HEK293 (cell line): ENCODE measurements at regions not wholly inside any gene's neighbourhood (a gene's known extent, or its start where the extent isn't known, plus 50 kb on each side); places are given as distances from the start of the nearest gene placed in this dataset.

Source experiments
- CTCF ChIA-PET: fragments of 350-600 bp; formaldehyde crosslinking; extraction: SDS; loops from one replicate; lab custom pipeline; 2021; ENCODE audit warnings: antibody characterized with exemption; lab: Yijun Ruan, JAX
- POLR2A ChIA-PET: fragments of 300-600 bp; formaldehyde crosslinking; extraction: SDS; loops from one replicate; lab custom pipeline; 2020; ENCODE audit warnings: antibody characterized with exemption, inconsistent platforms; lab: Yijun Ruan, JAX
- H3K27ac ChIP-seq: fragments of 200-500 bp; sonication (Bioruptor generic); 2 replicates; pipeline ENCODE4 v1.5.1; 2014; ENCODE audit warnings: low read depth, low read length, control low read depth, inconsistent platforms; ENCODE audit errors: extremely low read depth
- H3K36me3 ChIP-seq, 2 experiments: fragments of 200-500 bp in 1 of 2; sonication (Bioruptor generic) in 1 of 2; 1 replicate in 1 of 2; 2 replicates in 1 of 2; pipeline ENCODE4 v1.5.1; 2014 to 2017; ENCODE audit warnings: inconsistent platforms in 2 of 2, low read length in 2 of 2; ENCODE audit not compliant: control insufficient read depth in 2 of 2, insufficient read depth in 1 of 2
- H3K4me1 ChIP-seq: fragments of 200-500 bp; sonication (Bioruptor generic); 2 replicates; pipeline ENCODE4 v1.5.1; 2014; ENCODE audit warnings: mild to moderate bottlenecking, low read length, inconsistent platforms; ENCODE audit not compliant: control insufficient read depth, insufficient read depth
- H3K4me3 ChIP-seq: 2 replicates; pipeline ENCODE4 v1.5.1; 2011; ENCODE audit warnings: low read depth, mild to moderate bottlenecking, control low read depth, low read length, moderate library complexity
- H3K9me3 ChIP-seq: fragments of 200-500 bp; sonication (Bioruptor generic); 2 replicates; pipeline ENCODE4 v1.5.1; 2014; ENCODE audit warnings: low read depth, low read length, inconsistent platforms; ENCODE audit not compliant: control insufficient read depth, insufficient read depth
- BCL11A ChIP-seq: fragments of 450-650 bp; formaldehyde crosslinking; IDR thresholded peaks from 2 replicates; pipeline ENCODE4 v1.5.1; 2016; ENCODE audit warnings: low read depth, missing biosample characterization, missing genetic modification characterization
- KLF1 ChIP-seq: fragments of 450-650 bp; formaldehyde crosslinking; IDR thresholded peaks from 2 replicates; pipeline ENCODE4 v1.5.1; 2016; ENCODE audit warnings: missing biosample characterization, missing genetic modification characterization
- OSR2 ChIP-seq: fragments of 450-650 bp; formaldehyde crosslinking; IDR thresholded peaks from 2 replicates; pipeline ENCODE4 v1.5.1; 2016; ENCODE audit warnings: missing biosample characterization, missing genetic modification characterization
- SP7 ChIP-seq: fragments of 450-650 bp; formaldehyde crosslinking; IDR thresholded peaks from 2 replicates; pipeline ENCODE4 v1.5.1; 2016; ENCODE audit warnings: missing biosample characterization, missing genetic modification characterization
- YY2 ChIP-seq: fragments of 450-650 bp; formaldehyde crosslinking; IDR thresholded peaks from 2 replicates; pipeline ENCODE4 v1.5.1; 2016; ENCODE audit warnings: missing biosample characterization, missing genetic modification characterization
- ZNF10 ChIP-seq: fragments of 450-650 bp; formaldehyde crosslinking; IDR thresholded peaks from 2 replicates; pipeline ENCODE4 v1.5.1; 2017; ENCODE audit warnings: missing biosample characterization, missing genetic modification characterization
- ZNF138 ChIP-seq: fragments of 450-650 bp; formaldehyde crosslinking; IDR thresholded peaks from 2 replicates; pipeline ENCODE4 v1.5.1; 2016; ENCODE audit warnings: missing biosample characterization, missing genetic modification characterization, borderline replicate concordance
- ZNF146 ChIP-seq: fragments of 450-650 bp; formaldehyde crosslinking; IDR thresholded peaks from 2 replicates; pipeline ENCODE4 v1.5.1; 2016; ENCODE audit warnings: missing biosample characterization, missing genetic modification characterization
- ZNF184 ChIP-seq: fragments of 450-650 bp; IDR thresholded peaks from 2 replicates; pipeline ENCODE4 v1.5.1; 2018; ENCODE audit warnings: missing biosample characterization, mild to moderate bottlenecking, missing genetic modification characterization
- ZNF211 ChIP-seq: fragments of 450-650 bp; formaldehyde crosslinking; IDR thresholded peaks from 2 replicates; pipeline ENCODE4 v1.5.1; 2016; ENCODE audit warnings: low read depth, missing biosample characterization, missing genetic modification characterization
- ZNF37A ChIP-seq: fragments of 450-650 bp; IDR thresholded peaks from 2 replicates; pipeline ENCODE4 v1.5.1; 2018; ENCODE audit warnings: missing biosample characterization, missing genetic modification characterization
- ZNF404 ChIP-seq: fragments of 450-650 bp; formaldehyde crosslinking; IDR thresholded peaks from 2 replicates; pipeline ENCODE4 v1.5.1; 2017; ENCODE audit warnings: missing biosample characterization, missing genetic modification characterization
- ZNF530 ChIP-seq: fragments of 450-650 bp; formaldehyde crosslinking; IDR thresholded peaks from 2 replicates; pipeline ENCODE4 v1.5.1; 2016; ENCODE audit warnings: low read depth, missing biosample characterization, missing genetic modification characterization
- ZNF600 ChIP-seq: fragments of 450-650 bp; formaldehyde crosslinking; IDR thresholded peaks from 2 replicates; pipeline ENCODE4 v1.5.1; 2016; ENCODE audit warnings: missing biosample characterization, missing genetic modification characterization
- ZNF624 ChIP-seq: fragments of 450-650 bp; formaldehyde crosslinking; IDR thresholded peaks from 2 replicates; pipeline ENCODE4 v1.5.1; 2017; ENCODE audit warnings: missing biosample characterization, missing genetic modification characterization
- ZNF654 ChIP-seq: fragments of 450-650 bp; formaldehyde crosslinking; IDR thresholded peaks from 2 replicates; pipeline ENCODE4 v1.5.1; 2016; ENCODE audit warnings: low read depth, missing biosample characterization, missing genetic modification characterization
- ZNF664 ChIP-seq: fragments of 450-650 bp; formaldehyde crosslinking; IDR thresholded peaks from 2 replicates; pipeline ENCODE4 v1.5.1; 2016; ENCODE audit warnings: missing biosample characterization, missing genetic modification characterization
- ZNF670 ChIP-seq: fragments of 450-650 bp; formaldehyde crosslinking; IDR thresholded peaks from 2 replicates; pipeline ENCODE4 v1.5.1; 2016; ENCODE audit warnings: missing biosample characterization, missing genetic modification characterization, low read depth
- ZNF76 ChIP-seq: fragments of 450-650 bp; formaldehyde crosslinking; IDR thresholded peaks from 2 replicates; pipeline ENCODE4; 2016; ENCODE audit warnings: low read depth, missing biosample characterization, missing genetic modification characterization, borderline replicate concordance
- TF ChIP-seq, protein P1 (sequence below): sonication (generic); formaldehyde crosslinking; IDR thresholded peaks from 2 replicates; pipeline ENCODE4 v1.8.1; 2022; ENCODE audit warnings: mild to moderate bottlenecking, moderate library complexity, missing genetic modification reagents
- TF ChIP-seq, protein P2 (sequence below): fragments of 450-650 bp; formaldehyde crosslinking; IDR thresholded peaks from 2 replicates; pipeline ENCODE4 v1.5.1; 2016; ENCODE audit warnings: missing biosample characterization, missing genetic modification characterization
- TF ChIP-seq, protein P3 (sequence below): fragments of 450-650 bp; formaldehyde crosslinking; IDR thresholded peaks from 2 replicates; pipeline ENCODE4 v1.5.1; 2016; ENCODE audit warnings: missing biosample characterization, missing genetic modification characterization
- TF ChIP-seq, protein P4 (sequence below): fragments of 450-650 bp; formaldehyde crosslinking; IDR thresholded peaks from 2 replicates; pipeline ENCODE4 v1.5.1; 2016; ENCODE audit warnings: missing biosample characterization, missing genetic modification characterization

DNA sequence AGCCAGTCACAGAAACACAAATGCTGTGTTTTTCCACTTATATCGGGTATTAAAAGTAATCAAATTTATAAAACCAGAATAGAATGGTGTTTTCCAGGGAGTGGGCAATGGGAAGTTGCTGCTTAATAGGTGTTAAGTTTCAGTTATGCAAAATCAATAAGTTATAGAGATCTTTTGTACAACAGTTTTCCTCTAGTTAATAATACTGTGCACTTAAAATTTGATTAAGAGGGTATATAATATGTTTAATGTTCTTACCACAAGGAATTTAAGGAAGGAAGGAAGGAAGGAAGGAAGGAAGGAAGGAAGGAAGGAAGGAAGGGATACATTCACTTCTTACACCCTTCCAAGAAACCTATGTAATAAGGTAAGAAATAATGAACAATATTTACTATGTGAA, 867.7 kb upstream of the CDH6 start:
- ChIA-PET CTCF (no interaction called here), POLR2A (no interaction called here)
- TF ChIP-seq, protein P1, sequence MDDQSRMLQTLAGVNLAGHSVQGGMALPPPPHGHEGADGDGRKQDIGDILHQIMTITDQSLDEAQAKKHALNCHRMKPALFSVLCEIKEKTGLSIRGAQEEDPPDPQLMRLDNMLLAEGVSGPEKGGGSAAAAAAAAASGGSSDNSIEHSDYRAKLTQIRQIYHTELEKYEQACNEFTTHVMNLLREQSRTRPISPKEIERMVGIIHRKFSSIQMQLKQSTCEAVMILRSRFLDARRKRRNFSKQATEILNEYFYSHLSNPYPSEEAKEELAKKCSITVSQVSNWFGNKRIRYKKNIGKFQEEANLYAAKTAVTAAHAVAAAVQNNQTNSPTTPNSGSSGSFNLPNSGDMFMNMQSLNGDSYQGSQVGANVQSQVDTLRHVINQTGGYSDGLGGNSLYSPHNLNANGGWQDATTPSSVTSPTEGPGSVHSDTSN (CRISPR knock-in tag), result no peak
- TF ChIP-seq, protein P2, sequence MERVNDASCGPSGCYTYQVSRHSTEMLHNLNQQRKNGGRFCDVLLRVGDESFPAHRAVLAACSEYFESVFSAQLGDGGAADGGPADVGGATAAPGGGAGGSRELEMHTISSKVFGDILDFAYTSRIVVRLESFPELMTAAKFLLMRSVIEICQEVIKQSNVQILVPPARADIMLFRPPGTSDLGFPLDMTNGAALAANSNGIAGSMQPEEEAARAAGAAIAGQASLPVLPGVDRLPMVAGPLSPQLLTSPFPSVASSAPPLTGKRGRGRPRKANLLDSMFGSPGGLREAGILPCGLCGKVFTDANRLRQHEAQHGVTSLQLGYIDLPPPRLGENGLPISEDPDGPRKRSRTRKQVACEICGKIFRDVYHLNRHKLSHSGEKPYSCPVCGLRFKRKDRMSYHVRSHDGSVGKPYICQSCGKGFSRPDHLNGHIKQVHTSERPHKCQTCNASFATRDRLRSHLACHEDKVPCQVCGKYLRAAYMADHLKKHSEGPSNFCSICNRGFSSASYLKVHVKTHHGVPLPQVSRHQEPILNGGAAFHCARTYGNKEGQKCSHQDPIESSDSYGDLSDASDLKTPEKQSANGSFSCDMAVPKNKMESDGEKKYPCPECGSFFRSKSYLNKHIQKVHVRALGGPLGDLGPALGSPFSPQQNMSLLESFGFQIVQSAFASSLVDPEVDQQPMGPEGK (tag by site-specific recombination), result no peak
- TF ChIP-seq ZNF211, result no peak
- no peak for TF ChIP-seq ZNF184
- no peak for TF ChIP-seq ZNF37A (tag by site-specific recombination)
- no peak for TF ChIP-seq ZNF138 (tag by site-specific recombination)
- no peak for TF ChIP-seq ZNF654
- TF ChIP-seq ZNF10 (tag by site-specific recombination), result no peak
- TF ChIP-seq, protein P3, sequence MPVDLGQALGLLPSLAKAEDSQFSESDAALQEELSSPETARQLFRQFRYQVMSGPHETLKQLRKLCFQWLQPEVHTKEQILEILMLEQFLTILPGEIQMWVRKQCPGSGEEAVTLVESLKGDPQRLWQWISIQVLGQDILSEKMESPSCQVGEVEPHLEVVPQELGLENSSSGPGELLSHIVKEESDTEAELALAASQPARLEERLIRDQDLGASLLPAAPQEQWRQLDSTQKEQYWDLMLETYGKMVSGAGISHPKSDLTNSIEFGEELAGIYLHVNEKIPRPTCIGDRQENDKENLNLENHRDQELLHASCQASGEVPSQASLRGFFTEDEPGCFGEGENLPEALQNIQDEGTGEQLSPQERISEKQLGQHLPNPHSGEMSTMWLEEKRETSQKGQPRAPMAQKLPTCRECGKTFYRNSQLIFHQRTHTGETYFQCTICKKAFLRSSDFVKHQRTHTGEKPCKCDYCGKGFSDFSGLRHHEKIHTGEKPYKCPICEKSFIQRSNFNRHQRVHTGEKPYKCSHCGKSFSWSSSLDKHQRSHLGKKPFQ (tag by site-specific recombination), result no peak
- no peak for TF ChIP-seq ZNF624
- Histone ChIP-seq H3K4me1 (no peaks in the 10 kb centered on the region), H3K4me3 (no peak overlapping the region), H3K27ac (no peak overlapping the region), H3K36me3 (no peaks in the 10 kb centered on the region), H3K9me3 (no peaks in the 10 kb centered on the region)

DNA sequence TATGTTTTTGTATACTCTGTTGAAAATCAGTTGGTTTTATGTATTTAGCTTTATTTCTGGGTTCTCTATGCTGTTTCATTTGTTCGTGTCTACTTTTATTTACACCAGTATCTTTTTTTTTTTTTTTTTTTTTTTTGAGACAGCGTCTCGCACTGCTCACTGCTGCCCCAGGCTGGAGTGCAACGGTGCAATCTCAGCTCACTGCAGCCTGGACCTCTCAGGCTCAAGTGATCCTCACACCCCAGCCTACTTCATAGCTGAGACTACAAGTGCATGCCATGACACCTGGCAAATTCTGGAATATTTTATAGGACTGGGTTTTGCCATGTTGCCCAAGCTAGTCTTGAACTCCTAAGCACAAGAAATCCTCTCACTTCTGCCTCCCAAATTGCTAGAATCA, 869.4 kb upstream of the CDH6 start:
- H3K4me3 ChIP-seq, result no peak overlapping the region
- H3K4me1 ChIP-seq, result no peaks in the 10 kb centered on the region
- CTCF ChIA-PET, result no interaction called here
- no peaks in the 10 kb centered on the region for H3K36me3 ChIP-seq
- H3K9me3 ChIP-seq, result no peaks in the 10 kb centered on the region
- TF ChIP-seq ZNF600 (tag by site-specific recombination) (no peak), OSR2 (tag by site-specific recombination) (no peak), ZNF670 (tag by site-specific recombination) (no peak), ZNF404 (tag by site-specific recombination) (no peak), BCL11A (no peak), ZNF146 (no peak), KLF1 (tag by site-specific recombination) (no peak), SP7 (tag by site-specific recombination) (no peak), ZNF530 (tag by site-specific recombination) (no peak), ZNF664 (tag by site-specific recombination) (no peak), ZNF76 (no peak), YY2 (tag by site-specific recombination) (no peak)
- TF ChIP-seq, protein P4, sequence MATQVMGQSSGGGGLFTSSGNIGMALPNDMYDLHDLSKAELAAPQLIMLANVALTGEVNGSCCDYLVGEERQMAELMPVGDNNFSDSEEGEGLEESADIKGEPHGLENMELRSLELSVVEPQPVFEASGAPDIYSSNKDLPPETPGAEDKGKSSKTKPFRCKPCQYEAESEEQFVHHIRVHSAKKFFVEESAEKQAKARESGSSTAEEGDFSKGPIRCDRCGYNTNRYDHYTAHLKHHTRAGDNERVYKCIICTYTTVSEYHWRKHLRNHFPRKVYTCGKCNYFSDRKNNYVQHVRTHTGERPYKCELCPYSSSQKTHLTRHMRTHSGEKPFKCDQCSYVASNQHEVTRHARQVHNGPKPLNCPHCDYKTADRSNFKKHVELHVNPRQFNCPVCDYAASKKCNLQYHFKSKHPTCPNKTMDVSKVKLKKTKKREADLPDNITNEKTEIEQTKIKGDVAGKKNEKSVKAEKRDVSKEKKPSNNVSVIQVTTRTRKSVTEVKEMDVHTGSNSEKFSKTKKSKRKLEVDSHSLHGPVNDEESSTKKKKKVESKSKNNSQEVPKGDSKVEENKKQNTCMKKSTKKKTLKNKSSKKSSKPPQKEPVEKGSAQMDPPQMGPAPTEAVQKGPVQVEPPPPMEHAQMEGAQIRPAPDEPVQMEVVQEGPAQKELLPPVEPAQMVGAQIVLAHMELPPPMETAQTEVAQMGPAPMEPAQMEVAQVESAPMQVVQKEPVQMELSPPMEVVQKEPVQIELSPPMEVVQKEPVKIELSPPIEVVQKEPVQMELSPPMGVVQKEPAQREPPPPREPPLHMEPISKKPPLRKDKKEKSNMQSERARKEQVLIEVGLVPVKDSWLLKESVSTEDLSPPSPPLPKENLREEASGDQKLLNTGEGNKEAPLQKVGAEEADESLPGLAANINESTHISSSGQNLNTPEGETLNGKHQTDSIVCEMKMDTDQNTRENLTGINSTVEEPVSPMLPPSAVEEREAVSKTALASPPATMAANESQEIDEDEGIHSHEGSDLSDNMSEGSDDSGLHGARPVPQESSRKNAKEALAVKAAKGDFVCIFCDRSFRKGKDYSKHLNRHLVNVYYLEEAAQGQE (tag by site-specific recombination), result no peak
- POLR2A ChIA-PET, result no interaction called here
- no peak overlapping the region for H3K27ac ChIP-seq
